Esophagus muscularis mucosa (tissue), 3 donors: ENCODE measurements at regions not wholly inside any gene's neighbourhood (a gene's known extent, or its start where the extent isn't known, plus 50 kb on each side); places are given as distances from the start of the nearest gene placed in this dataset.

Source experiments
- POLR2A ChIP-seq: fragments of 450-650 bp; IDR thresholded peaks from one replicate; pipeline ENCODE4 v1.6.1; 2017; ENCODE audit warnings: antibody characterized with exemption, moderate library complexity, mild to moderate bottlenecking, low read depth
- TF ChIP-seq, protein P1 (sequence below), 3 experiments: fragments of 200-600 bp in 2 of 3; fragments of 450-650 bp in 1 of 3; sonication (generic) in 2 of 3; IDR thresholded peaks; one replicate each; pipeline ENCODE4 v1.5.1; 2017 to 2019; ENCODE audit warnings: antibody characterized with exemption in 3 of 3, mild to moderate bottlenecking in 2 of 3, moderate library complexity in 1 of 3

DNA sequence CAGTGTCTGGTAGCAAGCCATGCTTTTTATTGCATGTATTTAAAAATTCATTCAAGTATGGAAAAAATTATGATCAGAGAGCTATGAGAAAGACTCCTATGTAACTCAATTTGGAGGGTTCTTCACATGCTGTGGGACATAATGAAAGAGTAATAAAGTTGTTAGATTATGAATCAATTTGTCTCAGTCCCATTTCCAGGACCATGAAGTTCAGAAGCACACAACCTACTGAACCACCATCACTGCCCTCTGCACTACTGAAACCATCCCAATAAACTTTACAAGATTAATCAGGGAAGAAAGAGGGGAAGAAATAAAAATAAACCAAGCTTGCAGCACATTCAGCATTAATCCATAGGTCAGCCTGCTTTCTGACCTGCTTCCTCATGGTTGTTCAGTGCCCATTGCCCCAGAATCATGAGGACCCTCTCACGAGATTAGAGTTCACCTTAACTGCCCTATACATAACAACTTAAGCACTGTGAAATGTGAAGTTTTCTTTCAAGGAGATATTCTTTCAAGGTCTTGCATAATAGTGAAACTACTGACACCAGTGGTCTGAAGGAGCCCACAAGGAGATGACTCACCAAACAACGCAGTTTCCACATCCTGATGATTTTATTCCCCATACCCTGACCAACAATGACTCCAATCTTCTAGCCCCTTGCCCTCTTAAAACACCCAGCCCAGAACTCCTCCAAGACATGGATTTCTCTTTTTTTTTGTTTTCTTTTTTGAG lies 171.5 kb upstream of the ADCY1 start:
- TF ChIP-seq, protein P1, sequence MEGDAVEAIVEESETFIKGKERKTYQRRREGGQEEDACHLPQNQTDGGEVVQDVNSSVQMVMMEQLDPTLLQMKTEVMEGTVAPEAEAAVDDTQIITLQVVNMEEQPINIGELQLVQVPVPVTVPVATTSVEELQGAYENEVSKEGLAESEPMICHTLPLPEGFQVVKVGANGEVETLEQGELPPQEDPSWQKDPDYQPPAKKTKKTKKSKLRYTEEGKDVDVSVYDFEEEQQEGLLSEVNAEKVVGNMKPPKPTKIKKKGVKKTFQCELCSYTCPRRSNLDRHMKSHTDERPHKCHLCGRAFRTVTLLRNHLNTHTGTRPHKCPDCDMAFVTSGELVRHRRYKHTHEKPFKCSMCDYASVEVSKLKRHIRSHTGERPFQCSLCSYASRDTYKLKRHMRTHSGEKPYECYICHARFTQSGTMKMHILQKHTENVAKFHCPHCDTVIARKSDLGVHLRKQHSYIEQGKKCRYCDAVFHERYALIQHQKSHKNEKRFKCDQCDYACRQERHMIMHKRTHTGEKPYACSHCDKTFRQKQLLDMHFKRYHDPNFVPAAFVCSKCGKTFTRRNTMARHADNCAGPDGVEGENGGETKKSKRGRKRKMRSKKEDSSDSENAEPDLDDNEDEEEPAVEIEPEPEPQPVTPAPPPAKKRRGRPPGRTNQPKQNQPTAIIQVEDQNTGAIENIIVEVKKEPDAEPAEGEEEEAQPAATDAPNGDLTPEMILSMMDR (IDR thresholded peaks at IDR 0.05): no peak
- no peak for TF ChIP-seq POLR2A
